Heart left ventricle (tissue), 13 donors: ENCODE measurements at regions not wholly inside any gene's neighbourhood (a gene's known extent, or its start where the extent isn't known, plus 50 kb on each side); places are given as distances from the start of the nearest gene placed in this dataset.

ENCODE experiments used
- CTCF ChIP-seq, 12 donors: fragments of 200-600 bp; sonication (generic) in 4 of 12; IDR thresholded peaks; one replicate each; pipeline versions ENCODE4 v1.5.0 to v1.8.0; 2018 to 2022; ENCODE audit warnings: antibody characterized with exemption in 12 of 12, mild to moderate bottlenecking in 5 of 12
- POLR2A ChIP-seq, 2 donors: fragments of 450-650 bp; IDR thresholded peaks; one replicate each; pipeline ENCODE4 v1.6.1; 2017; ENCODE audit warnings: antibody characterized with exemption in 2 of 2, mild to moderate bottlenecking in 2 of 2, moderate library complexity in 2 of 2
- donor health status: ischemic (EF 13 %, LVEDD 7.1; RV severe dilation, severe dysfunction).
- donor health status: DM: no; HTN: yes; CAD: no.
- donor health status: DM: no; HTN: no; CAD: no.
- donor health status: ischemic (EF 25% LVEDD 6.9; RV normal size, moderate dysfunction).
- donor health status: ischemic (EF 25% LVEDD 5.7; RV mildly dilated, moderate dysfunction).
- donor health status: ischemic (EF 35%, LVEDD 5.7; RV mildly dilated, moderate dysfunction).
- donor health status: nonischemic (EF 11% LVEDD 7.7; RV severe dilation, severe dysfunction).
- donor health status: DM: yes; HTN: yes; CAD: no.
- donor health status: PGD.
- donor health status: ischemic (EF 29% LVEDD 5.4; RV normal size, mild dysfunction).
- donor health status: nonischemic (EF 23%, LVEDD 6.1; RV moderate dilation, normal function).

- TF ChIP-seq CTCF (IDR thresholded peaks at IDR 0.05) (no peak), POLR2A (IDR thresholded peaks at IDR 0.05) (no peak)
Measured at GRCh38 chr3:55364421-55364820, 122.7 kb downstream of the WNT5A start.
